CD14-positive monocyte (primary cell): ENCODE measurements at regions not wholly inside any gene's neighbourhood (a gene's known extent, or its start where the extent isn't known, plus 50 kb on each side); places are given as distances from the start of the nearest gene placed in this dataset.

Source experiments
- DNase-seq, 3 donors: peaks; one replicate each; pipeline ENCODE4 v3.0.0-alpha.2; 2011 to 2022
- H2AFZ ChIP-seq: 2 replicates; pipeline ENCODE4 v1.6.0; 2012; ENCODE audit warnings: mild to moderate bottlenecking, low read depth, low read length, inconsistent platforms; ENCODE audit not compliant: insufficient read depth, poor library complexity, severe bottlenecking
- H3K27ac ChIP-seq, 2 donors: 1 replicate in 1 of 2; 2 replicates in 1 of 2; pipeline ENCODE4 v1.5.1; 2012 to 2013; ENCODE audit warnings: low read length in 2 of 2, control low read depth in 1 of 2, inconsistent platforms in 1 of 2, low read depth in 1 of 2, mild to moderate bottlenecking in 1 of 2
- H3K27me3 ChIP-seq, 2 donors: one replicate each; pipeline versions ENCODE4 v1.6.0 to v1.6.1; 2011 to 2013; ENCODE audit warnings: low read length in 2 of 2; ENCODE audit not compliant: control insufficient read depth in 2 of 2, insufficient read depth in 2 of 2
- H3K36me3 ChIP-seq, 2 donors: replicated peaks in 1 of 2; 1 replicate in 1 of 2; 2 replicates in 1 of 2; pipeline versions ENCODE4 v1.5.1 to v1.6.1; 2012 to 2013; ENCODE audit warnings: low read length in 2 of 2, control low read depth in 1 of 2, inconsistent platforms in 1 of 2, mild to moderate bottlenecking in 1 of 2; ENCODE audit not compliant: insufficient read depth in 2 of 2, control insufficient read depth in 1 of 2
- H3K4me1 ChIP-seq, 2 donors: 1 replicate in 1 of 2; 2 replicates in 1 of 2; pipeline versions ENCODE4 v1.5.1 to v1.6.1; 2012 to 2013; ENCODE audit warnings: low read length in 2 of 2, control low read depth in 1 of 2, inconsistent platforms in 1 of 2, mild to moderate bottlenecking in 1 of 2, moderate library complexity in 1 of 2; ENCODE audit not compliant: insufficient read depth in 2 of 2, control insufficient read depth in 1 of 2
- H3K4me2 ChIP-seq: replicated peaks from 2 replicates; pipeline ENCODE3; 2012; ENCODE audit warnings: low read length, moderate library complexity, mild to moderate bottlenecking; ENCODE audit not compliant: poor library complexity, severe bottlenecking; ENCODE audit errors: extremely low read depth
- H3K4me3 ChIP-seq, 3 experiments: fragments of 200-600 bp in 1 of 3; sonication (generic) in 1 of 3; replicated peaks in 1 of 3; 1 replicate in 2 of 3; 2 replicates in 1 of 3; pipeline ENCODE4 v1.5.1; 2011 to 2013; ENCODE audit warnings: low read length in 3 of 3, mild to moderate bottlenecking in 3 of 3, control low read depth in 2 of 3, low read depth in 2 of 3, inconsistent platforms in 1 of 3, moderate library complexity in 1 of 3
- H3K79me2 ChIP-seq: 2 replicates; pipeline ENCODE4 v1.6.0; 2012; ENCODE audit warnings: mild to moderate bottlenecking, control low read depth, inconsistent platforms, low read length, moderate library complexity; ENCODE audit not compliant: insufficient read depth
- H3K9ac ChIP-seq: 2 replicates; pipeline ENCODE4 v1.6.0; 2017; ENCODE audit warnings: low read length, mild to moderate bottlenecking; ENCODE audit not compliant: insufficient read depth, poor library complexity, severe bottlenecking
- H3K9me3 ChIP-seq, 2 donors: replicated peaks in 1 of 2; 1 replicate in 1 of 2; 2 replicates in 1 of 2; pipeline versions ENCODE4 v1.5.1 to v1.6.1; 2012 to 2013; ENCODE audit warnings: low read length in 2 of 2, control low read depth in 1 of 2; ENCODE audit not compliant: control insufficient read depth in 1 of 2, insufficient read depth in 1 of 2
- H4K20me1 ChIP-seq: 2 replicates; pipeline ENCODE4 v1.6.0; 2012; ENCODE audit warnings: mild to moderate bottlenecking, low read length, control low read depth, moderate library complexity; ENCODE audit not compliant: insufficient read depth
- H3K27ac Mint-ChIP-seq, 7 donors: one replicate each; pipeline ENCODE4 v1.8.0; 2020; ENCODE audit warnings: mild to moderate bottlenecking in 7 of 7, mixed read lengths in 7 of 7, moderate library complexity in 6 of 7, inconsistent platforms in 2 of 7
- H3K27me3 Mint-ChIP-seq, 3 donors: one replicate each; pipeline ENCODE4 v1.8.0; 2021 to 2022; ENCODE audit warnings: low read depth in 3 of 3, mild to moderate bottlenecking in 3 of 3, mixed read lengths in 3 of 3, moderate library complexity in 3 of 3, inconsistent platforms in 1 of 3
- H3K36me3 Mint-ChIP-seq, 2 donors: one replicate each; pipeline ENCODE4 v1.8.0; 2020; ENCODE audit warnings: mixed read lengths in 2 of 2, inconsistent platforms in 1 of 2, mild to moderate bottlenecking in 1 of 2
- H3K4me1 Mint-ChIP-seq: one replicate; pipeline ENCODE4 v1.8.0; 2020; ENCODE audit warnings: mild to moderate bottlenecking, mixed read lengths
- H3K4me3 Mint-ChIP-seq, 2 donors: one replicate each; pipeline ENCODE4 v1.8.0; 2020; ENCODE audit warnings: mild to moderate bottlenecking in 2 of 2, mixed read lengths in 2 of 2, moderate library complexity in 1 of 2
- H3K9me3 Mint-ChIP-seq, 7 donors: one replicate each; pipeline ENCODE4 v1.8.0; 2020 to 2022; ENCODE audit warnings: mixed read lengths in 7 of 7, mild to moderate bottlenecking in 6 of 7, moderate library complexity in 6 of 7, inconsistent platforms in 2 of 7
- WGBS: methylation state at CpG from one replicate; pipeline ENCODE4 v1.1.5; 2013; ENCODE audit warnings: missing lambda C conversion rate; ENCODE audit not compliant: insufficient coverage; 5-methylcytosine and 5-hydroxymethylcytosine counted together
- intact Hi-C, 2 donors: fragments of 100-400 bp; cut with micrococcal nuclease; formaldehyde crosslinking; loops; one replicate each; pipeline versions ENCODE4 v1.15.0 to v1.15.1; 2023
- TF ChIP-seq, protein P1 (sequence below): fragments of 200-600 bp; IDR thresholded peaks from one replicate; pipeline ENCODE4 v1.8.0; 2022; ENCODE audit warnings: antibody characterized with exemption, mild to moderate bottlenecking

DNA sequence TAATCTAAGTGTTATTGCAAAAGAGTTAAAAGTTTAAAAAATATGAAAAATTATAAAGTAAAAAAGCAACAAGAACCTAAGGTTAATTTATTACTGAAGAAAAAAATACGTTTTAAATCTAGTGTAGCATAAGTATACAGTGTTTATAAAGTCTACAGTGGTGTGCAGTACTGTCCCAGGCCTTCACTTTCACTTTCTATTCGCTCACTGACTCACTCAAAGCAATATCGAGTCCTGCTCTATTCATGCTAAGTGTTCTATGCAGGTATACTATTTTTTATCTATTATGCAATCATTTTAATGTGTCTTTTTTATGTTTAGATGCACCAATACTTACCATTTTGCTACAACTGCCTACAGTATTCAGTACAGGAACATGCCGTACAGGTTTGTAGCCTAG is 113.0 kb downstream of the MANEA start:
- intact Hi-C loops, result no loop called here
- H3K4me1 Mint-ChIP-seq, result no peaks in the 10 kb centered on the region
- H3K9me3 Mint-ChIP-seq, result peaks cover 0 to 5% (median 0%) of the 10 kb centered on the region in 7 donors
- Histone ChIP-seq H3K9ac (no peak overlapping the region), H3K4me1 (no peaks in the 10 kb centered on the region), H3K4me3 (no peak overlapping the region), H4K20me1 (no peaks in the 10 kb centered on the region), H3K9me3 (no peaks in the 10 kb centered on the region), H2AFZ (no peak overlapping the region), H3K79me2 (no peaks in the 10 kb centered on the region), H3K4me2 (no peak overlapping the region), H3K27ac (no peak overlapping the region), H3K36me3 (no peaks in the 10 kb centered on the region), H3K27me3 (no peaks in the 10 kb centered on the region)
- TF ChIP-seq, protein P1, sequence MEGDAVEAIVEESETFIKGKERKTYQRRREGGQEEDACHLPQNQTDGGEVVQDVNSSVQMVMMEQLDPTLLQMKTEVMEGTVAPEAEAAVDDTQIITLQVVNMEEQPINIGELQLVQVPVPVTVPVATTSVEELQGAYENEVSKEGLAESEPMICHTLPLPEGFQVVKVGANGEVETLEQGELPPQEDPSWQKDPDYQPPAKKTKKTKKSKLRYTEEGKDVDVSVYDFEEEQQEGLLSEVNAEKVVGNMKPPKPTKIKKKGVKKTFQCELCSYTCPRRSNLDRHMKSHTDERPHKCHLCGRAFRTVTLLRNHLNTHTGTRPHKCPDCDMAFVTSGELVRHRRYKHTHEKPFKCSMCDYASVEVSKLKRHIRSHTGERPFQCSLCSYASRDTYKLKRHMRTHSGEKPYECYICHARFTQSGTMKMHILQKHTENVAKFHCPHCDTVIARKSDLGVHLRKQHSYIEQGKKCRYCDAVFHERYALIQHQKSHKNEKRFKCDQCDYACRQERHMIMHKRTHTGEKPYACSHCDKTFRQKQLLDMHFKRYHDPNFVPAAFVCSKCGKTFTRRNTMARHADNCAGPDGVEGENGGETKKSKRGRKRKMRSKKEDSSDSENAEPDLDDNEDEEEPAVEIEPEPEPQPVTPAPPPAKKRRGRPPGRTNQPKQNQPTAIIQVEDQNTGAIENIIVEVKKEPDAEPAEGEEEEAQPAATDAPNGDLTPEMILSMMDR, result no peak
- 100% methylated on average over 1 of the region's 4 CpGs for WGBS
- no peaks in the 10 kb centered on the region for H3K27me3 Mint-ChIP-seq
- no peak overlapping the region for H3K27ac Mint-ChIP-seq
- no peak overlapping the region for H3K4me3 Mint-ChIP-seq
- H3K36me3 Mint-ChIP-seq, result no peaks in the 10 kb centered on the region
- DNase-seq, result no peak

DNA sequence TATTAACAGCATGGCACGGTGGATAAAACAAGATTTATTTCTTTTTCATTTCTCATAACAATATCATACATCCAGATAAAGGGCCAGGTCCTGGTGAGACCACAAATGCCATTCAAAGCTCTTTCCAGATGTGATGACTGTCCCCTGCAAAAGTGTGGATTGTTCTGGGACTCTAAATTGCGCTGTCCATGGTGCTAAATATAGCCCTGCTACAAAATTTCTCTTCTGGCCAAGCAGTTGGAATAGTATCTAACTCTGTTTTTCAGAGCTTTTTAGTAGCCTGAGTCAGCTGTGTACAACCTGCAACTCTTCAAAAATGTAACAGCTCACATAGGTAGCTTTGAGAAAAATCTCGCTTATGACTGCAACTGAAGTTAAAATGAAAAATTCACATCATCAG is 115.8 kb downstream of the MANEA start:
- H3K9me3 ChIP-seq, result no peaks in the 10 kb centered on the region
- H2AFZ ChIP-seq, result no peak overlapping the region
- Mint-ChIP-seq H3K27ac (no peak overlapping the region), H3K9me3 (peaks cover 0 to 5% (median 0%) of the 10 kb centered on the region in 7 donors), H3K36me3 (no peaks in the 10 kb centered on the region), H3K4me3 (no peak overlapping the region), H3K4me1 (no peaks in the 10 kb centered on the region), H3K27me3 (no peaks in the 10 kb centered on the region)
- no peaks in the 10 kb centered on the region for H4K20me1 ChIP-seq
- 38% methylated on average over 1 of the region's 3 CpGs for WGBS
- TF ChIP-seq, protein P1, result no peak
- no peak for DNase-seq
- no peak overlapping the region for H3K27ac ChIP-seq
- no peak overlapping the region for H3K9ac ChIP-seq
- intact Hi-C loops, result no loop called here
- no peaks in the 10 kb centered on the region for H3K36me3 ChIP-seq
- H3K4me2 ChIP-seq, result no peak overlapping the region
- H3K27me3 ChIP-seq, result no peaks in the 10 kb centered on the region
- H3K4me1 ChIP-seq, result no peaks in the 10 kb centered on the region
- H3K79me2 ChIP-seq, result no peaks in the 10 kb centered on the region
- H3K4me3 ChIP-seq, result no peak overlapping the region
